A673 (cell line): ENCODE measurements at regions not wholly inside any gene's neighbourhood (a gene's known extent, or its start where the extent isn't known, plus 50 kb on each side); places are given as distances from the start of the nearest gene placed in this dataset.

Source experiments
- EZH2 ChIP-seq: fragments of 200-600 bp; sonication (generic); IDR thresholded peaks from 2 replicates; pipeline ENCODE4 v1.6.1; 2017; ENCODE audit warnings: borderline replicate concordance, low read depth, mild to moderate bottlenecking, mixed read lengths, antibody characterized with exemption, low read length; ENCODE audit not compliant: poor library complexity, severe bottlenecking
- TF ChIP-seq, protein P1 (sequence below): fragments of 300-800, 200-600 bp; sonication (generic); conservative IDR thresholded peaks from 2 replicates; pipeline ENCODE4 v1.5.1; 2017; ENCODE audit warnings: low read depth, mild to moderate bottlenecking, antibody characterized with exemption, low read length, moderate library complexity, mixed read lengths

DNA sequence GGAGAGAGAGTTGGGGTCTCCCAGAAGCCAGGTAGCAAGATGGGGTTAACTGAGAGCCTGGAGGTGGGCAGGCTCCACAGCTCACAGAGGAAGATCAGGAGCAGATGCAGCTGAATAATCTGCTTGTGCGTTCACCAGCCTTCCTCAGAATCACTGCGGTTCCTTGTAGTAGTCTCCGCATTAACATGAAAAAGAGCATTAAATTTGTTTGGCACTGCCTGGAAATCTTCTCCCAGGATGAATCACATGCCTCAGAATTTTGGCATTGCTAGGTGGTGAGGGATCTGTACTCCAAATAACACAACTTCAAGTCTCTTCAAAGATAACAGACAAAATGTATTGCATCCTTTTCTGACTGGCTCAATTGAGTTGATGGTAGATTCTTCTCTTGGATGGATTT, 700.6 kb upstream of the ARRDC4 start:
- no peak for TF ChIP-seq EZH2
- TF ChIP-seq, protein P1, sequence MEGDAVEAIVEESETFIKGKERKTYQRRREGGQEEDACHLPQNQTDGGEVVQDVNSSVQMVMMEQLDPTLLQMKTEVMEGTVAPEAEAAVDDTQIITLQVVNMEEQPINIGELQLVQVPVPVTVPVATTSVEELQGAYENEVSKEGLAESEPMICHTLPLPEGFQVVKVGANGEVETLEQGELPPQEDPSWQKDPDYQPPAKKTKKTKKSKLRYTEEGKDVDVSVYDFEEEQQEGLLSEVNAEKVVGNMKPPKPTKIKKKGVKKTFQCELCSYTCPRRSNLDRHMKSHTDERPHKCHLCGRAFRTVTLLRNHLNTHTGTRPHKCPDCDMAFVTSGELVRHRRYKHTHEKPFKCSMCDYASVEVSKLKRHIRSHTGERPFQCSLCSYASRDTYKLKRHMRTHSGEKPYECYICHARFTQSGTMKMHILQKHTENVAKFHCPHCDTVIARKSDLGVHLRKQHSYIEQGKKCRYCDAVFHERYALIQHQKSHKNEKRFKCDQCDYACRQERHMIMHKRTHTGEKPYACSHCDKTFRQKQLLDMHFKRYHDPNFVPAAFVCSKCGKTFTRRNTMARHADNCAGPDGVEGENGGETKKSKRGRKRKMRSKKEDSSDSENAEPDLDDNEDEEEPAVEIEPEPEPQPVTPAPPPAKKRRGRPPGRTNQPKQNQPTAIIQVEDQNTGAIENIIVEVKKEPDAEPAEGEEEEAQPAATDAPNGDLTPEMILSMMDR, result no peak
